ENCODE measurements at regions not wholly inside any gene's neighbourhood (a gene's known extent, or its start where the extent isn't known, plus 50 kb on each side); places are given as distances from the start of the nearest gene placed in this dataset.

- TF ChIP-seq, protein P1, sequence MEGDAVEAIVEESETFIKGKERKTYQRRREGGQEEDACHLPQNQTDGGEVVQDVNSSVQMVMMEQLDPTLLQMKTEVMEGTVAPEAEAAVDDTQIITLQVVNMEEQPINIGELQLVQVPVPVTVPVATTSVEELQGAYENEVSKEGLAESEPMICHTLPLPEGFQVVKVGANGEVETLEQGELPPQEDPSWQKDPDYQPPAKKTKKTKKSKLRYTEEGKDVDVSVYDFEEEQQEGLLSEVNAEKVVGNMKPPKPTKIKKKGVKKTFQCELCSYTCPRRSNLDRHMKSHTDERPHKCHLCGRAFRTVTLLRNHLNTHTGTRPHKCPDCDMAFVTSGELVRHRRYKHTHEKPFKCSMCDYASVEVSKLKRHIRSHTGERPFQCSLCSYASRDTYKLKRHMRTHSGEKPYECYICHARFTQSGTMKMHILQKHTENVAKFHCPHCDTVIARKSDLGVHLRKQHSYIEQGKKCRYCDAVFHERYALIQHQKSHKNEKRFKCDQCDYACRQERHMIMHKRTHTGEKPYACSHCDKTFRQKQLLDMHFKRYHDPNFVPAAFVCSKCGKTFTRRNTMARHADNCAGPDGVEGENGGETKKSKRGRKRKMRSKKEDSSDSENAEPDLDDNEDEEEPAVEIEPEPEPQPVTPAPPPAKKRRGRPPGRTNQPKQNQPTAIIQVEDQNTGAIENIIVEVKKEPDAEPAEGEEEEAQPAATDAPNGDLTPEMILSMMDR (IDR thresholded peaks at IDR 0.05) = no peak
- TF ChIP-seq ZFX (IDR thresholded peaks at IDR 0.05; ENCODE audit: borderline replicate concordance) = no peak
Observed at GRCh38 chrX:68916891-68917290, 88.1 kb downstream of the EFNB1 start.
